NCI-H2081 (cell line): ENCODE measurements at regions not wholly inside any gene's neighbourhood (a gene's known extent, or its start where the extent isn't known, plus 50 kb on each side); places are given as distances from the start of the nearest gene placed in this dataset.

Experiments used
- DNase-seq, 2 experiments: peaks; one replicate each; lab custom pipeline; 2025; lab: John Stamatoyannopoulos, UW

GRCh38 chr6:14031516-14031915 is 86.1 kb upstream of the CD83 start:
- DNase-seq: no peak

GRCh38 chr6:14035071-14035847 is 82.3 kb upstream of the CD83 start:
- DNase-seq: no peak

GRCh38 chr6:14035874-14036273 is 81.7 kb upstream of the CD83 start:
- DNase-seq: no peak

- DNase-seq: no peak
Measured at GRCh38 chr6:14036911-14037310, 80.7 kb upstream of the CD83 start.

GRCh38 chr6:14037402-14038277 is 79.9 kb upstream of the CD83 start:
- DNase-seq: no peak

GRCh38 chr6:14038467-14039437 is 78.8 kb upstream of the CD83 start:
- DNase-seq: peak in 1 of 2 experiments; percentile 61

- DNase-seq: no peak
Measured at GRCh38 chr6:14040042-14040441, 77.5 kb upstream of the CD83 start.

- peak; percentile 34 to 53 for DNase-seq
Measured at GRCh38 chr6:14046476-14047068, 71.0 kb upstream of the CD83 start.

GRCh38 chr6:14047151-14047740 is 70.3 kb upstream of the CD83 start:
- DNase-seq: no peak

GRCh38 chr6:14048837-14049236 is 68.7 kb upstream of the CD83 start:
- no peak for DNase-seq

GRCh38 chr6:14051355-14051754 is 66.2 kb upstream of the CD83 start:
- no peak for DNase-seq

- DNase-seq: no peak
Measured at GRCh38 chr6:14053811-14054210, 63.8 kb upstream of the CD83 start.

- DNase-seq: peak; percentile 62 to 83
Measured at GRCh38 chr6:14055541-14055940, 62.0 kb upstream of the CD83 start.

GRCh38 chr6:14058029-14058695 is 59.4 kb upstream of the CD83 start:
- no peak for DNase-seq

GRCh38 chr6:14058735-14059134 is 58.8 kb upstream of the CD83 start:
- no peak for DNase-seq

GRCh38 chr6:14059791-14060436 is 57.7 kb upstream of the CD83 start:
- peak in 1 of 2 experiments; percentile 44 for DNase-seq

- no peak for DNase-seq
Measured at GRCh38 chr6:14060971-14061370, 56.6 kb upstream of the CD83 start.

- no peak for DNase-seq
Measured at GRCh38 chr6:14061643-14062042, 55.9 kb upstream of the CD83 start.

- DNase-seq: no peak
Measured at GRCh38 chr6:14062345-14063029, 55.1 kb upstream of the CD83 start.
